ENCODE measurements at regions not wholly inside any gene's neighbourhood (a gene's known extent, or its start where the extent isn't known, plus 50 kb on each side); places are given as distances from the start of the nearest gene placed in this dataset.

DNA sequence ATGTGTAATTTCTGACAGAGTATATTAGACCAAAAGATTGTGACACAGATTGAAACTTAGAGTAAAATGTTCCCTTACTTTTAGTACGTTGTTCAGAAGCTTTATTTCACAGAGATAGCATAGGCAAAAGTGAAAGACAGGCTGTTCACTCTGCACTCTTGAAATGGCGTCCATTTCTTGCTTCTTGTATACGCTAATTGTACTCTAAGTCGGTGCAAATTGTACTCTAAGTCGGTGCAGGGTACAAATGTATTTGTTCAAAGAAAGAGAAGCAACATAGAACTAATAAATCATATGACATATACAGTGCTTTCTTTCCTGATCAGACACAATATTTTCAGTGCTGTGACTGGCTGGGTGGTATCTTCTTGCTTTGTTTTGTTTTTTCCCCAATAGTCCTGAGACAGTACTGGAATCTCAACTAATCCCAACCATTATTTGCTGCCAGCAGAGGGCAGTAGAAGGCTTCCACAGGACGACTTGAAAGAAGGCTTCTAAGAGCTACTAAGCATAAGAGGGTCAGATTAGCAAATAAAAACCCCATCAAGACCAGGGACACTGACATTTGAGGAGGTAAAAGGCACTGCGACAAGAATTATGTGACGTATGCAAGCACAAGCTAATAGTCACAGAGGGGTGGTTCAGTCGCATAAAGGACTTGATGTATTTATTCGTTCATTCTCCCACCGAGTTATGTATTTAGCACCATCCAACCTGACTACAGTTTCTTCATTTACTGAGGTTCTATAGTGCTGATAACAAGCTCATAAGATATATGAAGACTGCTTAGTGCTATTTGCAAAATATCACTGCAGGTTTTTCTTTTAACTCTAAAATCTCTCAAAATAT, 831.8 kb downstream of the TAF11L14 start:
- TF ChIP-seq, protein P1, sequence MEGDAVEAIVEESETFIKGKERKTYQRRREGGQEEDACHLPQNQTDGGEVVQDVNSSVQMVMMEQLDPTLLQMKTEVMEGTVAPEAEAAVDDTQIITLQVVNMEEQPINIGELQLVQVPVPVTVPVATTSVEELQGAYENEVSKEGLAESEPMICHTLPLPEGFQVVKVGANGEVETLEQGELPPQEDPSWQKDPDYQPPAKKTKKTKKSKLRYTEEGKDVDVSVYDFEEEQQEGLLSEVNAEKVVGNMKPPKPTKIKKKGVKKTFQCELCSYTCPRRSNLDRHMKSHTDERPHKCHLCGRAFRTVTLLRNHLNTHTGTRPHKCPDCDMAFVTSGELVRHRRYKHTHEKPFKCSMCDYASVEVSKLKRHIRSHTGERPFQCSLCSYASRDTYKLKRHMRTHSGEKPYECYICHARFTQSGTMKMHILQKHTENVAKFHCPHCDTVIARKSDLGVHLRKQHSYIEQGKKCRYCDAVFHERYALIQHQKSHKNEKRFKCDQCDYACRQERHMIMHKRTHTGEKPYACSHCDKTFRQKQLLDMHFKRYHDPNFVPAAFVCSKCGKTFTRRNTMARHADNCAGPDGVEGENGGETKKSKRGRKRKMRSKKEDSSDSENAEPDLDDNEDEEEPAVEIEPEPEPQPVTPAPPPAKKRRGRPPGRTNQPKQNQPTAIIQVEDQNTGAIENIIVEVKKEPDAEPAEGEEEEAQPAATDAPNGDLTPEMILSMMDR (IDR thresholded peaks at IDR 0.05): peak in 5 of 6 experiments; percentile 11 to 65 (median 58)
- no peak for TF ChIP-seq POLR2A (IDR thresholded peaks at IDR 0.05)
- TF ChIP-seq EP300 (IDR thresholded peaks at IDR 0.05): no peak
